ENCODE measurements at regions not wholly inside any gene's neighbourhood (a gene's known extent, or its start where the extent isn't known, plus 50 kb on each side); places are given as distances from the start of the nearest gene placed in this dataset.
"Not testable (repeated sequence)": the region's sequence is repeated elsewhere in the genome, so short reads cannot be mapped to it uniquely, and the experiment has no call there.

DNA sequence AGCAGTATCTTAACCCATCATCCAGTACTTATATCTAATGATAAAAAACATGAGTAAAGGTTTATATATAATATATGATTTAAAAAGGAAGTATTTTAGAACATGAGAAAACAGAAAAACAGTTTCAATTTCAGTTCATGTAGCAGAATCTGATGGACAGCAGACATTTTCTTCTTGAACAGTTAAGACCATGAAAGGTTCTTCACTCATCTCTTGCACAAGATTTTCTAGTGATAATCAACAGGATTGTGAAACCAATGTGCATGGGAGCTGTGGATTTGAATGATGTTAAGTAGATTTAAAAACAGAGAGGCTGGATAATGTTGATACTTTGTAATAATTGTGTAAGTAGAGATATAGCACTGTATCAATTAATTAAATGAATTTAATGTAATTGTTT lies 1297.6 kb downstream of the BRINP3 start:
- DNase-seq, result no peak

DNA sequence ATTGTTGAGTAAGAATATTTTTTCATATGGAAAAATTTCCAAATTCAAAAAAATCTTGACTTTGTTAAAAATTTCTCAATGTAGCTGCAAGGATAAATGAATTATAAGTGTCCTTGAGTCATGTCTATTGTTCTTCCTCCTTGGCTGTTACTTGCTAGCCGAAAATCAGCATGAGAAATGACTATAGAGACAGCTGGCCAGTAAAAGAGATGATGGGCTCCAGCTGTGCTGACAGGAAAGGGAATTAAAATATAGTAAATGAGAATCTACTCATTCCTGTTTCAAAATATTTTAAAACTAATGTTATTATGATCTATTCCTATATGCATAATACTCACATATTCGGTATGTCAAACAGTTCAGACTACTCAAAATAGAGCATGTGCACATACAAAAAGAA lies 1292.6 kb downstream of the BRINP3 start:
- no peak for DNase-seq

DNA sequence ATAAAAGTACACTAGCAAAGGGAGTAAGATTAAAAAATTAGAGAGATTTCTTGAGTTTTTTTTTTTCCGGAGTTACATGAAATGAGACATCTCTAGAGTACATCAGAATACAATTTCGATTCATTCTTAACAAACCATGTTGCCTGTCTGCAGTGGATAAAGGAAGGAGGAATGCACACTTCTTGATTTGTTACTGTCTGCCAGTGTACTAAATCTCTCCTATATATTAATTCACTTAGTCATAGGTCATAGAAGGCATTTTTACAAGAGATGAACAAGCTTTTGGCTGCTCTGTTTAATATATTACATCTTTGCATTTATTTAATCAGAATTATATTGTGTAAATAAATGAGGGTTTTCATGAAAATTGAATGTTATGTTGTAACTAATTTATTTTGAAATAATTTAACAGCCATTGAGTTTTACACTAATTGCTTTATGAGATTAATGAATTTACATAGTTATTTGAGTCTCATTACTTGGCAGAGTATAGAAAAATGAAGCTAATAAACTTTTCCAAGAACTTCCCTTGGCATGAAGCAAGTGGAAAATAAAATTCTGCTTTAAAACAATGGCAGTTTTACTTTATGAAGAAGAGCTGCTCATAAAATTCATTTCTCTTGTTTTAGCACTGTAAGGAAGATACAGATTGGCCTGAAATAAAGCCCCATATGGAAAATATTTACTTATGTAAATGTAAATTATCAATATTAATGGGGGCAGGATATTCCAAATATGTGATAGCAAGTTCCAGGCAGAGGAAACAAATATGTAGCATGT lies 1284.7 kb downstream of the BRINP3 start:
- no peak for DNase-seq

DNA sequence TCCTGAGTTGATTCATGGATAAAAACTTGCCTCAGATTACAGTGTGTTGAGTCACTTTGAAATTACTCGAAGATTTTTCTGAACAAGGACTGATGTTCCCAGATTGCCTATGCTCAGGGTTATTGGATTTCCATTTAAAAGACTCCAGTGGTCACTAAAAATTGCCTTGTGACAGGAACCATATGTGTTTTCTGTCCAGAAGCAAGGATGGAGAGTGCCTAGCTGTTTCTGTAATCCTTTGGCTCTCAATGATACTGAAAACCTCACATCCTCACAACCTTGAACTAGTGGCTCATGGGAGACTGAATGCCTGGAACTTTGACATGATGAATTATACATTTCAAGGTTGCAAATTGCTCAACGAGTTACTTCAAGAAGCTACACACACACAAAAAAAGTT lies 1271.8 kb downstream of the BRINP3 start:
- no peak for DNase-seq

DNA sequence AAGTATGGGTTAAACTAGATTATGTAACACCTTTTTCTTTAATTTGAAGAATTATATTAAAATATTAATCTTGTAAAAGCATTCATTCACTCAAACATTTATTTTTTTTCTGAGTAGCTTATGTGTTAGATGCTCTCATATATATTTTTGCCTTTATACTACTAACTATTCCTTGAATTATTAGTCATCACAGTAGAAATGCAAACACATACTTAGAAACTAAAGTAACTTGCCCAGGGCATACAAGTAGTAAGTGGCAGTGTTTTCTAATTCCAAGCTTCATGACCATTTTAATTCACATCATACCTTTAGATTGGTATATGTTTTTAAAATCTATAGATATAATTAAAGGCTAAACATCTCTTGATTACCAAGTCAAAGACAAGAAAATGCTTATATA lies 1271.0 kb downstream of the BRINP3 start:
- DNase-seq, result no peak

DNA sequence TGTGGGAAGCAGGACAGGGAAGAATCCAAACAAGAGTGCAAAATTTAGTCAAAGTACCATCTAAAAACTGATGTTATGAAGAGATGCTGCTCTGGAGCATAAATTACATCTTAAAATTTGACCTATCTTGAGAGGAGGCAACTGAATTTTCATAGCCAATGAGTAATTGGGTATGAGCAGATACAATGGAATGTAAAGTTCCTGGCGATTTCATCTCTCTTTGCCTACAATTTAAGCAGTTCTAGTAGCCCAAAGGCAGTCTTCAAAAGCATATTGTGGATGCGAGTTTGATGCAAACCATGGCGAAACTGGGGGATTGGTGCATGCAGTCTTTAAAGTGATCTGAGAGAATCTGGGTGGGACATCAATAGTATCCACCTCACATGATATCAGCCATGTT lies 1265.9 kb downstream of the BRINP3 start:
- DNase-seq, result no peak

DNA sequence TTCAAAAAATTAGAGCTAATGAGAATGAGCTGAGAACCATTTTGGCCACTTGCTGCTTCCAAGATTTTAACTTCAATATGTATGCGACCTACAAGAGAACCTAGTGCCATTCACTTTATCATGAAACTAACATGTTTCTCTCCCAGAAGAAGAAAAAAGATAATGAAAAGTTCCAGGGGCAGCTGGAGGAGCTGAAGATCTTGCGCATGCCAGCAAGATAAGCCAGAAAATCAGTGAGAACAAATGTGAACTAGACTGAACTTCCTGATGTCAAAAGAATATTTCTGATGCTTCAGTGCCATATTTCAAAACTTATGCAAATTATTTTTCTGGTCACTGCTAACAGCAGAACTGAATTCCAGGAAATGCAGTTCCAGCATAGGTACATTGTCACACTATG lies 1265.1 kb downstream of the BRINP3 start:
- DNase-seq, result no peak

DNA sequence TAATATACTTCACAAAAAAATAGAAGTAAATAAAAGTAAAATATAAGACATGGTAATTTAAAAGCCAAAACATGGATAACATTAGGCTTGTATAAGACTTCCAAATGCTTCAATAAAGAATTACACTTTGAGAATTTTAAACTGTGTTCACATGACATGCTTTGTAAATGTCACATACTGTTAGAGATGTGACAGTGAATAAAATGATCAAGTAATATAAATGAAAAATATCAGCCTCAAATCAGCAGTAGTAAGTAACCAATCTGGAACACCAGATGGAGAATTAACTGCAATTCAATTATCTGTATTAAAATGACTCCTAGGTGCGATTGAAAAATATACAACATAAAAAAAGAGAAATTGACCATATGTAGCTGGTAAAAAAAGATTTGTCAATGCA lies 1260.8 kb downstream of the BRINP3 start:
- DNase-seq, result no peak

DNA sequence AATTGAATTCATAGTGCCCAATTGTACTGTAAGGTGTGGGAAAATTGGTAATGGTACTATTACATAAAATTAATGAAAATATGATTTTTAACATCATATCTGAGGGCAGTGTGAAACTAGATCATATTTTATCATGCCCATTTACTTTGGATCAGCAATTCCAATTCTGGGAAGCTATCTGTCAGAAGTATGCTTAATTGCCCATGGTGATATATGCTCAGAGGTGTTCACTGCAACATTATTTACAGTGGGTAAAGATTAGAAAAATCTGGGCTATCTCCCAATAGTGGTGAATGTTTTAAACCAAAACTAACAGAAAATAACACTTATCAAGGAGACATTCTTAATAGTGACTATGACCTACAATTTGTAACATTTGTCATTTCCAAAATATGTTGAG lies 1260.0 kb downstream of the BRINP3 start:
- no peak for DNase-seq

DNA sequence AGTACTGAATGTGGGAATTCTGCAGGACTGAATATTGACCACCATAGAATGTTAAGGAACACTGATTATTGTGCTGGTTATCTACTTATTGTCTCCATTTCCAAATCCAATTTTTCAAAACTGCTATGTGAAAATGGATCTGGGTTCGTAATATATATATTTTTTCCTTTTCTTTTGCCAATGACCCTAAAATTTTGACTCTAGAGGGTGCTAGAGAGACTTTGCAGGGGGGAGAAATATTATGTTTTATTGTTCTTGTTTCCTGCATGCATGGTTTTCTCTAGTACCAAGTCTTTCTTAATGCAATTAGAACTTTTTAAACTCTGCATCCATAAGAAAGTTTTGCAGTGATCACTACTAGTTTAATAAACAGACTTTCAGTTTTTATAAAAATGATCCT lies 1256.9 kb downstream of the BRINP3 start:
- DNase-seq, result no peak

DNA sequence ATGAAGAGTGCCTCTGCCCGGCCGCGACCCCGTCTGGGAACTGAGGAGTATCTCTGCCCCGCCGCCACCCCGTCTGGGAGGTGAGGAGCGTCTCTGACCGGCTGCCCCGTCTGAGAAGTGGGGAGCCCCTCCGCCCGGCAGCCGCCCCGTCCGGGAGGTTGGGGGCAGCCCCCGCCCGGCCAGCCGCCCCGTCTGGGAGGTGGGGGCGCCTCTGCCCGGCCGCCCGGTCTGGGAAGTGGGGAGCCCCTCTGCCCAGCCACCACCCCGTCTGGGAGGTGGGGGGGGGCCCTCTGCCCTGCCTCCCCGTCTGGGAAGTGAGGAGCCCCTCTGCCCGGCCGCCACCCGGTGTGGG lies 1251.9 kb downstream of the BRINP3 start:
- DNase-seq, result not testable (repeated sequence)

DNA sequence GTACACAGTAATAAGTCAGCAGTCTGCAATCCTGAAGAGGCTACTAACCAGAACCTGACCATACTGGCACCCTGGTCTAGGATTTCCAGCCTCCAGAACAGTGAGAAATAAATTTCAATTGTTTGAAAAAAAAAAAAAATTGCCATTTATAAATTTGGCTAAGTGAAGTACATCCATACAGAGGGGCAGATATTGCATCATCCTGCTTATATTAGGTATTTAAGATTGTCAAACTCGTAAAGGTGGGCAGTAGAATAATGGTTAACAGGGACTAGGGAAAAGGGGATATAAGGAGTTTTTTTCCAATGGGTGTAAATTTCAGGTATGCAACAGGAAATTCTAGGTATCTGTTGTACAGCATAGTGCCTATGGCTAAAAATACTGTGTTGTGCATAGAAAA lies 1250.9 kb downstream of the BRINP3 start:
- DNase-seq, result no peak

DNA sequence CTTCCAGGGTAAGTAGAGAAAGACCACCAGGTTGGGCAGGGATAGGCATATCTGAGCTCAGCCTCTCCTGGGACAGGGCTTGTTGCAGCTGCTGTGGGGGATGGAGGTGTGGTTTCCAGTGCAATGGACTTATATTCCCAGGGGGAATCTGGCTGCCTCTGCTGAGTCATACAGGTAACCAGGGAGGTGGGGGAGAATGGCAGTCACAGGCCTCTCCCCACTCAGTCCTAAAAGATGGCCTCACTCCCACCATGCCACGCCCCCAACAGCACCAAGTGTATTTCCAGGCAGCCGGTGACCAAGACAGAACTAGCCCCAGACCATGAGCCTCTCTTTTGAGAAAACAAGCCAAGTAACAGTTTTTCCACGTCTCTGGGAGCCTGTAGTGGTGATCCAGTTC lies 1240.7 kb downstream of the BRINP3 start:
- DNase-seq, result no peak

DNA sequence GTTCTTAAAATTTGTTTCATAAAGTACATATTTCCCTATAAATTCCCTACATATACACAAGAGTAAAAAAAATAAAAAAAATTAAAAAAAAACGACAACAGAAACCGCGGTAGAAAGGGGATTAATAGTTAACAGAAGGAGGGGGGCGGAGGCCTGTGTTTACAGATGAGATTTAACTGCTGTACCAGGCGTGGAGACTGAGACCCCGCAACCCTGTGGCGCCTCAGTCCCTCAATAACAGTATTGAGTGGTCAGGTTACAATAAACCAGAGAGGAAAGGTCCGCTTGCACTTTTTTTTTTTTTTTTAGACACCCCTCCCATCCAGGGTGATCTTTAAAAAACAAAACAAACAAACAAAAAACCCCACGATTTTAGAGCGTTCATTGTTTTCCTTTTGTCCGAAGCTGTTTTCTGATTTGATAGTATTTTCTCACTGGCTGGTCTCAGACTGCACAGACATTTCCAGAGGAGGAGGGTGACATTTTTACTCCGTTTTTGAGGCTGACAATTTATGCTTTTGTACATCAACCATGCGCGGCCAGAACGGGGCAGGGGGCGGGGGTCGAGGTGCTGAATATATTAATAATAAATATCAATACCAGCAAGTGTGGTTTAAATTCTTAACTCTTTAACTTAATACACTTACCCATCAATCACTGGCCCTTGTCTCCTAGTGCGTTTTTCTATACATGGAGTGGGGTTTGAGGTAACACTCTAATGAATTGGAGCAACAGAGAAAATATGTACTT lies 1223.9 kb downstream of the BRINP3 start:
- no peak for DNase-seq

DNA sequence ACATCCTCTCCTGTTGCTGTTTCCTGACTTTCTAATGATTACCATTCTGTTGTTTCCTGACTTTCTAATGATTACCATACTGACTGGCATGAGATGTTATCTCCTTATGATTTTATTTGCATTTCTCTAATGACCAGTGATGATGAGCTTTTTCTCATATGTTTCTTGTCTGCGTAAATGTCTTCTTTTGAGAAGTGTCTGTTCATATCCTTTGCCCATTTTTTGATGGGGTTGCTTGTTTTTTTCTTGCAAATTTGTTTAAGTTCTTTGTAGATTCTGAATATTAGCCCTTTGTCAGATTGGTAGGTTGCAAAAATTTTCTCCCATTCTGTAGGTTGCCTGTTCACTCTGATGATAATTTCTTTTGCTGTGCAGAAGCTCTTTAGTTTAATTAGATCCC lies 1216.5 kb downstream of the BRINP3 start:
- DNase-seq, result not testable (repeated sequence)

DNA sequence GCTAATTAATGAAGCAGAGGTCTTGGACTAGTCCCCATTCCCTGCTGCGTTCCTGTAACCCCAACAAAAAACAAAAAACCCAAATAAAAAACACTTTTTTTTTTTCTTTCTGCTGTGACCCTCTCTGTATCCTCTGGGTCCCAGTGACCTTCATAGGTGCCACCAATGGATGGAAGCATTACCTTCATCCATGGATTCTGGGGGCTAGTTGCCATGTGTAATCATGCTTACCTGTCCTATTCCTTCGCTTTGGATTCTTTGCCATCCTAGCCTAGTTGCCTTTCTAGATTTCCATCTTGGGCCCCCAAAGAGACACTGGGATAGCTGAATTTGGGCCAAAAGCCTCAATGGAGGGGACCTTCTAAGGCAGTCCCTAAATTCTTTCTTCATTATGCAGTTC lies 1208.7 kb downstream of the BRINP3 start:
- no peak for DNase-seq

DNA sequence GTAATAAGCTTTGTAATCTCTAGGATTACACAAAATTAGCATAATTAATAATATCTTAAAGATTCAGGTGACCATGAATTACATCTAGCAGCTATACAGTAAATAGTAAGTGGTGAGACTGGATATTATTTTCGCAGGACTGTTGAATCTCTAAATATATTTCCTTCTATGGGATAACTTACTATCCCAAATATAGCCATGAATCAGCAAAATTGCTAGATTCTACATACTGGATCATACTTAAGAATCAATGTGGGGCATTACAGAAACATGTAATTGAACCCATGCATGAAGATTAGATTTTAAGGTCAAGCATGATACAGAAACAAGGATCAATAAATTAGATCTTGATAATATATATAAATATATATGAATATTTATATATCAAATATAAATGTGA lies 1203.4 kb downstream of the BRINP3 start:
- no peak for DNase-seq

DNA sequence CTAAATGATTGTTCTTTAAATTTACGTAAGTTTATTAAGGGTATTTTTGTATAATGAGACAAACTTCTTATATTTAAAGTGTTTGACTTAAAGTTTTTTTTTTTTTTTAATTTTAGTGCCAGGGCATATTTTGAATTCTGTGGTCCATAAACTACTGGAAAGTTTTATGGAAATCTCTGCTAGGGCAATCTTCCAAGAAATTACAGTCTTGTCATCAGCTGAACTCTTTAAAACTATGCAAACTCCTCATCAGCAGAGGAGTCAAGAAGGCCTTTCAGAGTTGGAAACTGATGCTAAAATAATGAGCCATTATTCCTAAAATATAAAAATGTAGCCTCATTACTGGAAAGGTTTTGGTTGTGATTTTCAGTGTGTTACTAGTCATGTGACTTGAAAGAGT lies 1201.9 kb downstream of the BRINP3 start:
- no peak for DNase-seq

DNA sequence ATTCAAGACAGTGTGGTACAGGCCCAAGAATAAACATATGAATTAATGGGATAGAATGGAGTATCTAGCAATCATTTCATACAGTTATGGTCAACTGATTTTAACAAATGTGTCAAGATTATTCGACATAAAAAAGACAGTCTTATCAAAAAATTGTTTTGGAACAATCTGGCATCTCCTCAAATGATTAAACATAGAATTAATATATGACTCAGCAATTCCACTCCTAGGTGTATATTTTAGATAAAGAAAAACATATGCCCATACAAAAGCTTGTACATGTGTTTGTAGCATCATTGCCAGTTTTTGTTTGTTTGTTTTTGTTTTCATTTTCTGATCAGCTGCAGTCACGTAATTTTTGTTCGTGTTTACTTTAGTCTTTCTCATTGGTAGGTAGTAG lies 1188.3 kb downstream of the BRINP3 start:
- no peak for DNase-seq

DNA sequence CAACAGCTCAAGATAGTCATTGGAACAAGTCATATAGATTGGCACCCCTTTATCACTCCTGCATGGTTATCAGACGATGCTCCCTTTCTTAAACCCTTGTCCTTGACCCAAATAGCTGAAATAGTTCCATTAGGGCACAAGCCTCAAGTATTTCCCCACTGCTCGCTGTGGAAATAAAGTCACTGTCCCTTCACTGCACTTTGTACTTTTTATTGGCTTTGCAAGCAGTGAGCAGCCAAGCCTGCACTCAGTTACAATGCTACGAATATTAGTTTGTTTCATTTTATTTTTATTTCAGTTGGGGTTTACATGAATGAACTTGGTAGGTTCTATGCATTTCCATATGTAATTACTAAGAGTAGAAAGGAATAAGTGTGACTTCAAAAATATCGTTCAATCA lies 1176.4 kb downstream of the BRINP3 start:
- no peak for DNase-seq

DNA sequence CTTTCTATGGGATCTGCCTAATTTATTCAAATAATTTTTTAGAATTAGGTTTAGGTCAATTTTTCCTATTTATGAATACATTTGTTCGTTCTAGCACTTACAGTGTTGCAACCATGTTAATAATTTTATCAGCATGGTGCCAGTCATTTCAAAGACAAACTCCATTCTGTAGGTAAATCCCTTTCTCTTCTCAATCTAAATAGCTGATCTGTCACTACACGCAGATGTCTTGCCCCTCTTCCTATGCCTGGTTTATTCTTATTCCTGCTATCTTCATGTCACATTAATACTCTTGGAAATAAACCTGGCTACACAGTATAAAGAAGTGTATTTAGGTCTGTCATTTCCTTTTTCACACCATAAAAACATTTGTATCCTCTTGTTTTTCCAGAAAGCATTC lies 1172.4 kb downstream of the BRINP3 start:
- DNase-seq, result no peak

DNA sequence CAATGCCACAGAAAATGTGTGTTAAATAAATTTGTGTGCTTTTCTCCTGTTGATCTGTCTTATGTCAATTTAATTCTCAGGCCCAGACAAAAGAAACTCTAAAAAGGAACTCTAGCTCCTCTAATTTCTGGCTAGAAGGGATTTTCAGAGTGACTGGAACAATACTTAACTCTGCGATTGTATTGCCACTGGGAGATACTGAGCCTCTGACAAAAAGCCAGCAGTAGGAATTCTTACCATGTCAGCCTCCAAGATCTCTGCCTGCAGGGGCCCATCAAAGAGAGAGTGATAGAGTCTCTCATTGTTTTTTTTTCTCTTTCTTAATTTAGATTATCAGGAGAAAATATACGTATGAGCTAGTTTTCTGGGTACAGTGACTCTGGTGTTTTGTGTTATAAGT lies 1165.7 kb downstream of the BRINP3 start:
- no peak for DNase-seq

DNA sequence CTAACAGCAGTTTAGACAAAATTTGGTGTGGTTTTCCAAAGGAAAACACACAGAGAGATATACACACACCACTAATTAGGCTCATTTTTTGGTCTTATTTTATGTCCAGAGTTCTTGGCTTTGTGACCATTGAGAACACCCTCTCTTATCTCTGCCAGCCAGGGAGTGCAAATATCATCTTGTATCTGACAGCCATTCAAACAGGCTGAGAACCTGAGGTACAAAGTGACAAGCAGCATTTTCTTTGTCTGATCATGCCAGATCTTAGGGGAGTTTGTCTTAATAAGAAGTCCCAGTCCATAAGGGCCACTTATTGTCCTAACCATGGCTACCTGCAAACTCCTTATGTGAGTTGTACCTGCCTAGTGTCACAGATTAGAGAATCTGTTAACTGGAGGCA lies 1165.2 kb downstream of the BRINP3 start:
- DNase-seq, result no peak

DNA sequence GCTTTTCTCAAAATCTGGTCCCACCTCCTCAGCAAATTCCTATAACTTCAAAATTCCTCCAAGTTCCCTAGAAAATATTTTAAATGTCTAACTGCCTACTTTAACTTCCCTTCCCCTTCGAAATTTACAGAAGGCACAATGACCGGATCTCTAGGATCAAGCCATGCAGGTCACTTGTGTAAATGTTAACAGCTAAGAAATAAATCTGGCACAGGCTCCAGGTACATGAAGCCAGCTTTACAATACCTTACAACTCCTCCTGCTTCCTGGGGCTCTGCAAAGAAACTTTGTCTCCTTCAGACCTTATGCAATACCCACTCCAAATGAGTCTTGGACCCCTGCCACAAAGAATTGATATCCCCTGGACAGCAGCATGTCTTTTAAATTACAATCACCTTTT lies 1164.2 kb downstream of the BRINP3 start:
- DNase-seq, result no peak
